ENCODE measurements at regions not wholly inside any gene's neighbourhood (a gene's known extent, or its start where the extent isn't known, plus 50 kb on each side); places are given as distances from the start of the nearest gene placed in this dataset.

GRCh38 chr5:63400079-63400478, 562.2 kb downstream of the HTR1A start:
- no peak for FAIRE-seq
- ATAC-seq, result no peak
- H3K9me1 ChIP-seq (ENCODE audit: control insufficient read depth, insufficient read depth, low read length), result no peaks in the 10 kb centered on the region
- H3K9ac ChIP-seq (ENCODE audit: insufficient read depth in 1 of 2, low read depth in 2 of 2, low read length in 2 of 2), result no peak overlapping the region
- intact Hi-C loops (cut with micrococcal nuclease) (loop anchor here (5.0 kb wide), 1 partner anchor 1212 kb away; no protein-coding TSS in a partner anchor), in situ Hi-C loops (cut with MboI) (no loop called here)
- H3K4me3 ChIP-seq, result no peak overlapping the region
- H2AFZ ChIP-seq (ENCODE audit: low read depth, low read length), result no peak overlapping the region
- BruUV-seq (replicated peaks), result no TSS peak
- no peaks in the 10 kb centered on the region for H3K36me3 ChIP-seq (ENCODE audit: control insufficient read depth, insufficient read depth, low read length)
- no peaks in the 10 kb centered on the region for H3K4me1 ChIP-seq (replicated peaks in 1 of 2; ENCODE audit: control insufficient read depth in 2 of 2, insufficient read depth in 2 of 2, low read length in 2 of 2)
- no peaks in the 10 kb centered on the region for H4K20me1 ChIP-seq (replicated peaks; ENCODE audit: control insufficient read depth, insufficient read depth, low read length)
- no peak for DNase-seq (ENCODE audit: extremely low read depth in 1 of 4, low spot score in 3 of 4)
- WGBS (ENCODE audit: insufficient coverage, low coverage, missing lambda C conversion rate), result 0% methylated on average over 2 of the region's 2 CpGs
- no peaks in the 10 kb centered on the region for H3K79me2 ChIP-seq (ENCODE audit: control insufficient read depth, insufficient read depth, low read length)
- H3K9me3 ChIP-seq (replicated peaks; ENCODE audit: control insufficient read depth, insufficient read depth, low read depth, low read length), result peaks cover 2% of the 10 kb centered on the region; the same call in 1 of the 2 replicates
- no peaks in the 10 kb centered on the region for H3K27me3 ChIP-seq (ENCODE audit: control insufficient read depth in 2 of 2, insufficient read depth in 2 of 2, low read length in 2 of 2)
- H3K27ac ChIP-seq (ENCODE audit: extremely low read depth, low read depth, low read length), result no peak overlapping the region
- POLR2A ChIA-PET, result no interaction called here
- no peak overlapping the region for H3K4me2 ChIP-seq (ENCODE audit: insufficient read depth, low read length)
- CTCF ChIA-PET (ENCODE audit: low intra/inter-chr PET ratio), result no interaction called here
- no peak for TF ChIP-seq SP2 (IDR thresholded peaks at IDR 0.05; ENCODE audit: extremely low read depth, low read depth, low read length, poor library complexity, severe bottlenecking)
- TF ChIP-seq KLF10 (CRISPR knock-in tag; IDR thresholded peaks at IDR 0.05), result no peak
- no peak for TF ChIP-seq BRD4 (IDR thresholded peaks at IDR 0.05)
- TF ChIP-seq MLX (CRISPR knock-in tag; conservative IDR thresholded peaks at IDR 0.05), result no peak
- TF ChIP-seq IRF1 (CRISPR knock-in tag; IDR thresholded peaks at IDR 0.05; ENCODE audit: borderline replicate concordance), result no peak
- TF ChIP-seq TFAM (CRISPR knock-in tag; conservative IDR thresholded peaks at IDR 0.05), result no peak
- no peak for TF ChIP-seq HNRNPUL1 (IDR thresholded peaks at IDR 0.05; ENCODE audit: low read length)
- no peak for TF ChIP-seq FOSL1 (tag; conservative IDR thresholded peaks at IDR 0.05)
- TF ChIP-seq MTA2 (IDR thresholded peaks at IDR 0.05; ENCODE audit: low read depth), result no peak
- no peak for TF ChIP-seq IFI16 (CRISPR knock-in tag; IDR thresholded peaks at IDR 0.05)
- TF ChIP-seq EGR1 (conservative IDR thresholded peaks at IDR 0.05), result no peak
- no peak for TF ChIP-seq ZBTB11 (CRISPR knock-in tag; IDR thresholded peaks at IDR 0.05)
- no peak for TF ChIP-seq TCF7 (IDR thresholded peaks at IDR 0.05; ENCODE audit: borderline replicate concordance)
- no peak for TF ChIP-seq SMARCE1 (IDR thresholded peaks at IDR 0.05)
- no peak for TF ChIP-seq ZNF133 (CRISPR knock-in tag; IDR thresholded peaks at IDR 0.05)
- no peak for TF ChIP-seq ZNF239 (CRISPR knock-in tag; IDR thresholded peaks at IDR 0.05)
- TF ChIP-seq RBM34 (IDR thresholded peaks at IDR 0.05; ENCODE audit: borderline replicate concordance, insufficient read depth, low read length), result no peak

All from K562 (cell line).